ENCODE measurements at regions not wholly inside any gene's neighbourhood (a gene's known extent, or its start where the extent isn't known, plus 50 kb on each side); places are given as distances from the start of the nearest gene placed in this dataset.

- TF ChIP-seq CTCF (IDR thresholded peaks at IDR 0.05) (no peak), POLR2A (IDR thresholded peaks at IDR 0.05) (no peak)
Measured at GRCh38 chr2:35545301-35545700, 810.3 kb upstream of the CRIM1 start.
